Loucy (cell line): ENCODE measurements at regions not wholly inside any gene's neighbourhood (a gene's known extent, or its start where the extent isn't known, plus 50 kb on each side); places are given as distances from the start of the nearest gene placed in this dataset.

ENCODE experiments used
- CTCF ChIP-seq: fragments of 200-600 bp; sonication (generic); conservative IDR thresholded peaks from 2 replicates; pipeline ENCODE4 v1.5.1; 2014; ENCODE audit warnings: mild to moderate bottlenecking, antibody characterized with exemption, low read length
- EZH2phosphoT487 ChIP-seq: fragments of 200-600 bp; IDR thresholded peaks from 2 replicates; pipeline ENCODE4 v1.6.1; 2018; ENCODE audit warnings: antibody characterized with exemption, mild to moderate bottlenecking, moderate library complexity, borderline replicate concordance

- TF ChIP-seq CTCF (no peak), EZH2phosphoT487 (no peak)
Observed at GRCh38 chr12:46936042-46936441, 110.2 kb upstream of the SLC38A4 start.
